ENCODE measurements at regions not wholly inside any gene's neighbourhood (a gene's known extent, or its start where the extent isn't known, plus 50 kb on each side); places are given as distances from the start of the nearest gene placed in this dataset.

DNA sequence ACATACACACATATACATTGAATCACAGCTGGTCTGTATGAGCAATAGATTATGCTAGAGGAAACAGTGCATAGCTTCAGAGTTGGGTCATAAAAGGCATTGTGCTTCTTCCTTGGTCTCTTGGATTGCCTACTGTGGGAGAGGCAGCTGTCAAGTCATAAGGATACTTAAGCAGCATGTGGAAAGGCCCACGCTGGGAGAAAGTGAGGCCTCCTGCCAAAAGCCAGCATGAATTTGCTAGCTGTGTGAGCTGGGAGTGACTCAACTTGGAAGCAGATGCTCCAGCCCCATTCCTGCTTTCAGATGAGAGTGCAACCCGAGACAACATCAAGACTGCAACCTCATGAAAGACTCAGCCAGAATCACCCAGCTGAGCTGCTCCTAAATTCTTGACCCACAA lies 311.9 kb upstream of the TBX3 start:
- TF ChIP-seq POLR2A (IDR thresholded peaks at IDR 0.05; ENCODE audit: low read length) = no peak
- TF ChIP-seq GATA1 (IDR thresholded peaks at IDR 0.05; ENCODE audit: low read depth, low read length) = no peak

Measured in erythroblast (primary cell).